ENCODE measurements at regions not wholly inside any gene's neighbourhood (a gene's known extent, or its start where the extent isn't known, plus 50 kb on each side); places are given as distances from the start of the nearest gene placed in this dataset.
"Not testable (repeated sequence)": the region's sequence is repeated elsewhere in the genome, so short reads cannot be mapped to it uniquely, and the experiment has no call there.

GRCh38 chr2:111365986-111366640, 245.4 kb downstream of the BCL2L11 start:
- DNase-seq (ENCODE audit: low read depth): not testable (repeated sequence)

GRCh38 chr2:111366641-111367029, 245.9 kb downstream of the BCL2L11 start:
- not testable (repeated sequence) for DNase-seq (ENCODE audit: low read depth)

GRCh38 chr2:111367080-111367479, 246.4 kb downstream of the BCL2L11 start:
- DNase-seq (ENCODE audit: low read depth): not testable (repeated sequence)

GRCh38 chr2:111367871-111368270, 247.2 kb downstream of the BCL2L11 start:
- not testable (repeated sequence) for DNase-seq (ENCODE audit: low read depth)

DNA sequence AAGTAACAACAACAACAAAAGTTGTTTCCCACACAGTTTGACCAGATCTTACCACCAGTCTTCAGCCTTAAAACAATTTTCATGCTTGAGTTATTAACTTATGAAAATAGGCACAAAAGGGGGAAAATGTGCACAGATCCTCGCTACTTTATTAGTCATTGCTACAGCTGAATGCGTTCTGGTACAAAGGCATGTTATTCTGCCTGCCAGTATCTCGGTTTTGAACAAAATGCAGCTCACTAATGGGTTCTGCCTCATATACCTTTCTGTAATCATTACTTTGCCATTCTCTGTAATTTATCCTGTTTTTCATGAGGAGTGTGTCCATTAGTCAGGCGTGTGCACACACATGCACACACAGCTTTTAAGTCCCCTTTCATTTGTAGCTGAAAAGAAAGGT, 247.6 kb downstream of the BCL2L11 start:
- DNase-seq (ENCODE audit: low read depth): not testable (repeated sequence)

DNA sequence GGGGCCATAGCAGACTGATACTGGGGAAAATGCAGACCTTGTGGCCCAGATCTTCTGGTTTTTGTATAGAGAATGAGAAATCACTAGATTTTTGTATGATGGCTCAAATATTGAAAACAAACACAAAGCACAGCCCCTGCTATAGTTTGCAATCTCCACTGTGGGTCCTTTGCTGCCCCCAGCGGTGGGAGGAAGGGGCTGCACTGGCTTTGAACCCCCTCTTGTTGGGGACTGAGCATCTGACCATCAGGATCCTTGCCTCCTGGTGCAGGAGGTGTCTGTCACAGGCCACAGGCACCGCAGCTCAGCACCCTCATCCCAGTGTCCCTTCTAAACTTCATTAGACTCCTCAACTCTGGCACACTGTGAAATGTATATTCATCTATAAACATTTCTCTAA, 252.3 kb downstream of the BCL2L11 start:
- not testable (repeated sequence) for DNase-seq (ENCODE audit: low read depth)

- not testable (repeated sequence) for DNase-seq (ENCODE audit: low read depth)
Measured at GRCh38 chr2:111373989-111374388, 253.3 kb downstream of the BCL2L11 start.

GRCh38 chr2:111374734-111375133, 254.0 kb downstream of the BCL2L11 start:
- DNase-seq (ENCODE audit: low read depth): not testable (repeated sequence)

- not testable (repeated sequence) for DNase-seq (ENCODE audit: low read depth)
Measured at GRCh38 chr2:111375320-111375883, 254.7 kb downstream of the BCL2L11 start.

GRCh38 chr2:111376272-111376970, 255.7 kb downstream of the BCL2L11 start:
- not testable (repeated sequence) for DNase-seq (ENCODE audit: low read depth)

DNA sequence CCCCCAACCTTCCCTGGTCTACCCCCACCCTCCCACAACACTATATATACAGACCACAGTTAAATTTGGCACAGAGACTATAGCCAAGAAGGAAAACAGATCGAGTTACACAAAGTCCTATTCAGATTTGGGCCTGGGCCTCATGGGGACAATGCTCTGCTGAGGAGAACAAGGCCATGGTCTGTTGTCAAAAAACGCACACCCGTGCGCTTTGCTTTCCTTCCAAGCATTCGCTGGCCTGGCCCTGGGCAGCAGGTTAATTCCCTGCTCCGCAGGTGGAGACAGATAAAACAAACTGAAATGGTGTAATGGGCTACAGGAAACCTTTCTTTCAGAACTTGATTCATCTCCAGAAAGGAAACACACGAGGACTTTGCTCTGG, 256.2 kb downstream of the BCL2L11 start:
- DNase-seq (ENCODE audit: low read depth): not testable (repeated sequence)

DNA sequence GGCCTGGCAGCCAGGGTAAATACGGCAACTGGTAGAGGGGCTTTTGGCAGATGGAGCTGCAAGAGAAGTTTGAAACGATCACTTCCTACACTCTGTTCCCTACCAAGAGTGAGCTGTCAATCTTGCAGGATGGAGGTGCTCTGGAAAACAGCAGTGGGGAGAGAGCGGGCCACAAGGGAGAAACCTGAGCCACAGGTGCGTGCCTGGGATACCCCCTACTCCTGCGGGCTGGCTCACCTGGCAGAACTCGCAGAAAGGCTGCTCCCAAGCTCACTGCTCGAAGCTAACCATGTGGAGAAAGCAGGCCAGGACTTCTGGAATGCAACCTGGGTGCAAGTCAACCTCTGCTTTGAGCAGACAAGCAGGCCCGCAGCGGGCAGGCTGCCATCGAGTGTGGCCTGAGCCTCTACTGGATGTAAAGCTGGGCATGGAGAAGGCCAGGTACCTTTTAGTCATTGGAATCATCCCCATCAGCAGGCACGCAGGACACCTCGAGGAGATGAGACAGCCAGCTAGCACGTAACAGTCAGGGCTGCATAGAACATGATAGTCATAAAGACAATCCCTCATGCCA, 256.8 kb downstream of the BCL2L11 start:
- not testable (repeated sequence) for DNase-seq (ENCODE audit: low read depth)

GRCh38 chr2:111378348-111378747, 257.6 kb downstream of the BCL2L11 start:
- DNase-seq (ENCODE audit: low read depth): not testable (repeated sequence)

GRCh38 chr2:111380733-111381439, 260.2 kb downstream of the BCL2L11 start:
- not testable (repeated sequence) for DNase-seq (ENCODE audit: low read depth)

DNA sequence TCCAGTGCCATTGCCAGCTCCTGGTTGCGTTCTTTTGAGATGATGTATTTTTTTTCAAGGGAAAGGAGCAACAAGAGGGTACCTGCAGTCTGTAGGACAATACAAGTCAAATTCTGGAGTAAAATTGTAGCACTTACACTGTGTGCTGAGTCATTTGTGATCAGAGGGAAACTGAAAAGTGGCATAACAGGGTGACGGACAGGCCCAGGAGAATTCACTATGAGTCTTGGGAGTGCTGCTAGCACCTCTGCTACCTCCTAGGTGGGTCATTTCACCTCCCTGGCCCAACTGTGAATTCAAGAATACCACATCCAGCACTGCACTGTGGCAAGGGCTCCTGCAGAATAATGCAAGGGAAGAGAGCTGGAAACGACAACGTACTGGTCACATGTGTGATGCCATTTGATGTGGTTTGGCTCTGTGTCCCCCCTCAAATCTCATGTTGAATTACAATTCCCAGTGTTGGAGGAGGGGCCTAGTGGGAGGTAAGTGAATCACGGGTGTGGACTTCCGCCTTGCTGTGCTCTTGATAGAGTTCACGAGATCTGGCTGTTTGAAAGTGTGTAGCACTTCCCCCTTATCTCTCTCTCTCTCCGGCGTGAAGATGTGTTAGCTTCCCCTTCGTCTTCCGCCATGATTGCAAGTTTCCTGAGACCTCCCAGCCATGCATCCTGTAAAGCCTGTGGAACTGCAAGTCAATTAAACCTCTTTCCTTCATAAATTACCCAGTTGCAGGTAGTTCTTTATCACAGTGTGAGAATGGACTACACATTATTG, 261.0 kb downstream of the BCL2L11 start:
- DNase-seq (ENCODE audit: low read depth): not testable (repeated sequence)

GRCh38 chr2:111382507-111382906, 261.8 kb downstream of the BCL2L11 start:
- DNase-seq (ENCODE audit: low read depth): not testable (repeated sequence)

GRCh38 chr2:111383311-111383710, 262.6 kb downstream of the BCL2L11 start:
- DNase-seq (ENCODE audit: low read depth): not testable (repeated sequence)

- DNase-seq (ENCODE audit: low read depth): not testable (repeated sequence)
Measured at GRCh38 chr2:111385226-111385957, 264.7 kb downstream of the BCL2L11 start.

DNA sequence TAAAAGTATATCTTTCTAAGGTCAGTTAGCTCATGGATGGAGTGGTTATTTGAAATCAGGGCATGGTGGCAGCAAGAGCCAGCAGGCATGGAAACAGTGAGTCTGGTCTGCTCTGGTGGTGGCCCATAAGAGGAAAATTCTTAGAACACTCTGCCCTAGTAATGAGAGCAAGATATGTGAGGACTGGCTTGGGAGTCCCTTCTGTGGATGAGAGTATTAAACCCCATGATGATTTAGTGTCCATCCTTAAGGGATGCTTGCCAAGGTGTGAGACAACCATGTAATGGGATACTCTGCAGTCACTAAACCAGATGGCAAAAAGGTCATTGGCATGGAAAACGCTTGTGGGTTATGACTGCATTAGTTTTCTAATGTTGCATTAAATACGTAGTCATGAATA, 269.9 kb downstream of the BCL2L11 start:
- DNase-seq (ENCODE audit: low read depth): not testable (repeated sequence)
